ENCODE measurements at regions not wholly inside any gene's neighbourhood (a gene's known extent, or its start where the extent isn't known, plus 50 kb on each side); places are given as distances from the start of the nearest gene placed in this dataset.

DNA sequence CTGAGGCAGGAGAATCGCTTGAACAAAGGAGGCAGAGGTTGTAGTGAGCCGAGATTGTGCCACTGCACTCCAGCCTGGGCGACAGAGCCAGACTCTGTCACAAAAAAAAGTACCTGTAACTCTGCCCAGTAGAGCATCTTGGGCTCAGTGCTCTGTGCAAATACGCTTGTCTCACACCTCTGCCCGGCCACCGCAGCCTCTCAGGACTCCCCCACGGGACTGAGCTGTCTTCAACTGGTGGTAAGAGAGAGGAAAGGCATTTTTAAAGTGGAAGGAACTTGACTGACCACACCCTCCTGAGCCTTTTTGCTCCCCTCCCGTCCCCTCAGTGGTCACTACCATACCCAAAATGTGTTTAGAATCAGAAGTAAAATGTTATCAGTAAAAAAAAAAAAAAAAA, 174.3 kb upstream of the PIK3R1 start:
- H3K9me3 ChIP-seq (ENCODE audit: control insufficient read depth in 4 of 4, low read length in 3 of 4) = no peaks in the 10 kb centered on the region
- no peak overlapping the region for H3K4me3 ChIP-seq (ENCODE audit: low read depth in 1 of 3, low read length in 3 of 3)
- no peaks in the 10 kb centered on the region for H3K4me1 ChIP-seq (ENCODE audit: control insufficient read depth in 4 of 4, insufficient read depth in 4 of 4, low read length in 3 of 4)
- TF ChIP-seq NR2F2 (IDR thresholded peaks at IDR 0.05) (no peak), HNF4G (IDR thresholded peaks at IDR 0.05) (no peak), HNF4A (conservative IDR thresholded peaks at IDR 0.05) (no peak), FOXA2 (IDR thresholded peaks at IDR 0.05) (no peak), REST (IDR thresholded peaks at IDR 0.05) (no peak)
- H3K36me3 ChIP-seq (ENCODE audit: control insufficient read depth in 4 of 4, insufficient read depth in 3 of 4, low read depth in 1 of 4, low read length in 3 of 4) = no peaks in the 10 kb centered on the region
- no peak overlapping the region for H3K27ac ChIP-seq (ENCODE audit: low read depth in 1 of 2, low read length in 2 of 2)
- 78% methylated on average over 8 of the region's 8 CpGs for WGBS
- DNase-seq (ENCODE audit: low spot score) = no peak
- H3K9ac ChIP-seq (ENCODE audit: low read depth in 1 of 2, low read length in 2 of 2) = no peak overlapping the region
- H3K27me3 ChIP-seq (ENCODE audit: control insufficient read depth in 4 of 4, insufficient read depth in 4 of 4, low read length in 3 of 4) = no peaks in the 10 kb centered on the region

GRCh38 chr5:68037546-68037945, 178.0 kb upstream of the PIK3R1 start:
- Histone ChIP-seq H3K36me3 (ENCODE audit: control insufficient read depth in 4 of 4, insufficient read depth in 3 of 4, low read depth in 1 of 4, low read length in 3 of 4) (no peaks in the 10 kb centered on the region), H3K9me3 (ENCODE audit: control insufficient read depth in 4 of 4, low read length in 3 of 4) (no peaks in the 10 kb centered on the region), H3K27me3 (ENCODE audit: control insufficient read depth in 4 of 4, insufficient read depth in 4 of 4, low read length in 3 of 4) (no peaks in the 10 kb centered on the region), H3K9ac (ENCODE audit: low read depth in 1 of 2, low read length in 2 of 2) (no peak overlapping the region), H3K4me3 (ENCODE audit: low read depth in 1 of 3, low read length in 3 of 3) (no peak overlapping the region), H3K4me1 (ENCODE audit: control insufficient read depth in 4 of 4, insufficient read depth in 4 of 4, low read length in 3 of 4) (peaks cover 0 to 11% (median 5%) of the 10 kb centered on the region in 4 donors), H3K27ac (ENCODE audit: low read depth in 1 of 2, low read length in 2 of 2) (no peak overlapping the region)
- 82% methylated on average over 6 of the region's 6 CpGs for WGBS
- TF ChIP-seq HNF4A (conservative IDR thresholded peaks at IDR 0.05) (no peak), CTCF (IDR thresholded peaks at IDR 0.05; ENCODE audit: low read depth, low read length, missing input control) (no peak), RXRA (IDR thresholded peaks at IDR 0.05) (no peak), EGR1 (IDR thresholded peaks at IDR 0.05; ENCODE audit: low read depth in 2 of 2) (no peak), GABPA (IDR thresholded peaks at IDR 0.05 in 1 of 2, conservative IDR thresholded peaks at IDR 0.05 in 1 of 2) (no peak), FOXA1 (IDR thresholded peaks at IDR 0.05) (no peak), YY1 (IDR thresholded peaks at IDR 0.05) (no peak), ZBTB33 (IDR thresholded peaks at IDR 0.05) (no peak), FOXA2 (IDR thresholded peaks at IDR 0.05) (no peak), NR2F2 (IDR thresholded peaks at IDR 0.05) (no peak), TAF1 (conservative IDR thresholded peaks at IDR 0.05) (no peak), JUND (IDR thresholded peaks at IDR 0.05) (no peak)
- DNase-seq (ENCODE audit: low spot score) = no peak

Measured in liver (tissue), 8 donors.